NCI-H510A treated with DMSO at 0.1 percent for 48 hours (cell line): ENCODE measurements at regions not wholly inside any gene's neighbourhood (a gene's known extent, or its start where the extent isn't known, plus 50 kb on each side); places are given as distances from the start of the nearest gene placed in this dataset.

Experiments
- DNase-seq: peaks from one replicate; lab custom pipeline; 2025; lab: John Stamatoyannopoulos, UW

GRCh38 chr1:71184410-71184809 lies 103.6 kb upstream of the ZRANB2 start:
- DNase-seq, result no peak

GRCh38 chr1:71179997-71180396 lies 99.2 kb upstream of the ZRANB2 start:
- DNase-seq, result no peak

GRCh38 chr1:71170925-71171324 lies 90.1 kb upstream of the ZRANB2 start:
- no peak for DNase-seq

- DNase-seq, result no peak
Measured at GRCh38 chr1:71167505-71167904, 86.7 kb upstream of the ZRANB2 start.

- peak; percentile 28 for DNase-seq
Measured at GRCh38 chr1:71166178-71167173, 85.6 kb upstream of the ZRANB2 start.

GRCh38 chr1:71157715-71158114 lies 76.9 kb upstream of the ZRANB2 start:
- no peak for DNase-seq

- DNase-seq, result no peak
Measured at GRCh38 chr1:71157151-71157550, 76.3 kb upstream of the ZRANB2 start.

- DNase-seq, result no peak
Measured at GRCh38 chr1:71156590-71156989, 75.8 kb upstream of the ZRANB2 start.

- no peak for DNase-seq
Measured at GRCh38 chr1:71154429-71154828, 73.6 kb upstream of the ZRANB2 start.

GRCh38 chr1:71153826-71154225 lies 73.0 kb upstream of the ZRANB2 start:
- no peak for DNase-seq

GRCh38 chr1:71147637-71148360 lies 67.0 kb upstream of the ZRANB2 start:
- DNase-seq, result no peak

- no peak for DNase-seq
Measured at GRCh38 chr1:71135571-71135970, 54.7 kb upstream of the ZRANB2 start.
